Natural killer cell (primary cell): ENCODE measurements at regions not wholly inside any gene's neighbourhood (a gene's known extent, or its start where the extent isn't known, plus 50 kb on each side); places are given as distances from the start of the nearest gene placed in this dataset.

Experiments used
- ATAC-seq, 3 donors: fragments of 150-1000 bp in 2 of 3; fragments of 200-7000 bp in 1 of 3; cut with Tn5 transposase; 1 replicate in 1 of 3; 2 replicates in 2 of 3; pipeline ENCODE4 v1.10.0; 2021; ENCODE audit warnings: mild to moderate bottlenecking in 2 of 3, moderate library complexity in 2 of 3
- DNase-seq, 2 donors: peaks; one replicate each; pipeline versions ENCODE4 v3.0.0 to v3.0.0-alpha.2; 2013 to 2021; ENCODE audit warnings: mixed read lengths in 1 of 2
- H3K27ac ChIP-seq: one replicate; pipeline ENCODE4 v1.5.1; 2013; ENCODE audit warnings: mild to moderate bottlenecking, low read length
- H3K27me3 ChIP-seq: one replicate; pipeline ENCODE4 v1.6.1; 2013; ENCODE audit warnings: low read length; ENCODE audit not compliant: control insufficient read depth, insufficient read depth
- H3K36me3 ChIP-seq: one replicate; pipeline ENCODE4 v1.6.1; 2013; ENCODE audit warnings: low read length; ENCODE audit not compliant: control insufficient read depth, insufficient read depth
- H3K4me1 ChIP-seq: one replicate; pipeline ENCODE4 v1.6.1; 2013; ENCODE audit warnings: low read length; ENCODE audit not compliant: control insufficient read depth, insufficient read depth
- H3K4me3 ChIP-seq: one replicate; pipeline ENCODE4 v1.5.1; 2013; ENCODE audit warnings: low read length
- H3K9me3 ChIP-seq: one replicate; pipeline ENCODE4 v1.6.1; 2013; ENCODE audit warnings: low read length; ENCODE audit not compliant: control insufficient read depth, insufficient read depth
- H3K27ac Mint-ChIP-seq, 2 donors: one replicate each; pipeline ENCODE4 v1.8.0; 2022; ENCODE audit warnings: mild to moderate bottlenecking in 2 of 2, mixed read lengths in 2 of 2, moderate library complexity in 1 of 2
- H3K27me3 Mint-ChIP-seq, 2 donors: one replicate each; pipeline ENCODE4 v1.8.0; 2022; ENCODE audit warnings: low read depth in 2 of 2, mixed read lengths in 2 of 2
- H3K36me3 Mint-ChIP-seq: one replicate; pipeline ENCODE4 v1.8.0; 2022; ENCODE audit warnings: mixed read lengths
- H3K4me1 Mint-ChIP-seq, 2 donors: one replicate each; pipeline ENCODE4 v1.8.0; 2022; ENCODE audit warnings: mixed read lengths in 2 of 2
- H3K4me3 Mint-ChIP-seq: one replicate; pipeline ENCODE4 v1.8.0; 2022; ENCODE audit warnings: mild to moderate bottlenecking, moderate library complexity, mixed read lengths
- H3K9me3 Mint-ChIP-seq, 2 donors: one replicate each; pipeline ENCODE4 v1.8.0; 2022; ENCODE audit warnings: mixed read lengths in 2 of 2
- WGBS: methylation state at CpG from one replicate; pipeline ENCODE4 v1.1.7; 2013; ENCODE audit warnings: missing lambda C conversion rate; ENCODE audit not compliant: insufficient coverage; 5-methylcytosine and 5-hydroxymethylcytosine counted together
- intact Hi-C: fragments of 100-400 bp; cut with micrococcal nuclease; formaldehyde crosslinking; loops from one replicate; pipeline ENCODE4 v1.14.2; 2022
- TF ChIP-seq, protein P1 (sequence below): fragments of 200-600 bp; IDR thresholded peaks from one replicate; pipeline ENCODE4 v1.8.0; 2022; ENCODE audit warnings: antibody characterized with exemption

DNA sequence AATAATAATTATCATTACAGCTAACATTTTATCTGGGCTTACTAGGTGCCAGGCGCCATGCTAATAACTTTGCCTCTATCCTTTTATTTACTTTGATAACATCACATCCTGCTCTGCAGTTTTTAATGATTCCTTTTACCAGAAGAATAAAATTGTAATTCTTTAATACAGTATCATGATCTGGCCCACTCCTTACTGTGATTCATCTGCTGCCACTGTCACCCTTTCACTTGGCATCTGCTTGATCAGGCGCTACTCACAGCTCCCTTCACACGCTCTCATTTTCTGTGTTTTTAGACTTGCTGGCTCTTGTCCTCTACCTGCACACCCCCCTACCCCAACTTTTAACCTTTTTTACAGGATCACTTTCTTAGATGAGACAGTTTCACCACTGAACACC lies 167.5 kb downstream of the NTMT2 start:
- Mint-ChIP-seq H3K27ac (no peak overlapping the region), H3K36me3 (no peaks in the 10 kb centered on the region), H3K27me3 (peaks cover 6 to 8% of the 10 kb centered on the region in 2 donors), H3K4me1 (no peaks in the 10 kb centered on the region), H3K9me3 (no peaks in the 10 kb centered on the region), H3K4me3 (no peak overlapping the region)
- intact Hi-C loops, result no loop called here
- H3K27ac ChIP-seq, result no peak overlapping the region
- no peaks in the 10 kb centered on the region for H3K27me3 ChIP-seq
- no peaks in the 10 kb centered on the region for H3K4me1 ChIP-seq
- H3K36me3 ChIP-seq, result no peaks in the 10 kb centered on the region
- no peak for ATAC-seq
- WGBS, result 94% methylated on average over 3 of the region's 3 CpGs
- no peaks in the 10 kb centered on the region for H3K9me3 ChIP-seq
- no peak for DNase-seq
- TF ChIP-seq, protein P1, sequence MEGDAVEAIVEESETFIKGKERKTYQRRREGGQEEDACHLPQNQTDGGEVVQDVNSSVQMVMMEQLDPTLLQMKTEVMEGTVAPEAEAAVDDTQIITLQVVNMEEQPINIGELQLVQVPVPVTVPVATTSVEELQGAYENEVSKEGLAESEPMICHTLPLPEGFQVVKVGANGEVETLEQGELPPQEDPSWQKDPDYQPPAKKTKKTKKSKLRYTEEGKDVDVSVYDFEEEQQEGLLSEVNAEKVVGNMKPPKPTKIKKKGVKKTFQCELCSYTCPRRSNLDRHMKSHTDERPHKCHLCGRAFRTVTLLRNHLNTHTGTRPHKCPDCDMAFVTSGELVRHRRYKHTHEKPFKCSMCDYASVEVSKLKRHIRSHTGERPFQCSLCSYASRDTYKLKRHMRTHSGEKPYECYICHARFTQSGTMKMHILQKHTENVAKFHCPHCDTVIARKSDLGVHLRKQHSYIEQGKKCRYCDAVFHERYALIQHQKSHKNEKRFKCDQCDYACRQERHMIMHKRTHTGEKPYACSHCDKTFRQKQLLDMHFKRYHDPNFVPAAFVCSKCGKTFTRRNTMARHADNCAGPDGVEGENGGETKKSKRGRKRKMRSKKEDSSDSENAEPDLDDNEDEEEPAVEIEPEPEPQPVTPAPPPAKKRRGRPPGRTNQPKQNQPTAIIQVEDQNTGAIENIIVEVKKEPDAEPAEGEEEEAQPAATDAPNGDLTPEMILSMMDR, result no peak
- H3K4me3 ChIP-seq, result no peak overlapping the region

- H3K27ac ChIP-seq, result no peak overlapping the region
- no peaks in the 10 kb centered on the region for H3K9me3 Mint-ChIP-seq
- no peaks in the 10 kb centered on the region for H3K4me1 ChIP-seq
- H3K36me3 Mint-ChIP-seq, result no peaks in the 10 kb centered on the region
- no peaks in the 10 kb centered on the region for H3K9me3 ChIP-seq
- H3K36me3 ChIP-seq, result no peaks in the 10 kb centered on the region
- no peak overlapping the region for H3K4me3 ChIP-seq
- H3K27me3 ChIP-seq, result no peaks in the 10 kb centered on the region
- WGBS, result 88% methylated on average over 5 of the region's 5 CpGs
- DNase-seq (no peak), ATAC-seq (no peak)
- H3K27ac Mint-ChIP-seq, result no peak overlapping the region
- H3K4me1 Mint-ChIP-seq, result no peaks in the 10 kb centered on the region
- peaks cover 6 to 11% of the 10 kb centered on the region in 2 donors for H3K27me3 Mint-ChIP-seq
- TF ChIP-seq, protein P1, result no peak
- intact Hi-C loops, result no loop called here
- H3K4me3 Mint-ChIP-seq, result no peak overlapping the region
These were observed 170.5 kb downstream of the NTMT2 start for GRCh38 chr1:170316270-170316669.

- 60% methylated on average over 1 of the region's 1 CpG for WGBS
These were observed 172.4 kb downstream of the NTMT2 start for GRCh38 chr1:170318141-170318540.

DNA sequence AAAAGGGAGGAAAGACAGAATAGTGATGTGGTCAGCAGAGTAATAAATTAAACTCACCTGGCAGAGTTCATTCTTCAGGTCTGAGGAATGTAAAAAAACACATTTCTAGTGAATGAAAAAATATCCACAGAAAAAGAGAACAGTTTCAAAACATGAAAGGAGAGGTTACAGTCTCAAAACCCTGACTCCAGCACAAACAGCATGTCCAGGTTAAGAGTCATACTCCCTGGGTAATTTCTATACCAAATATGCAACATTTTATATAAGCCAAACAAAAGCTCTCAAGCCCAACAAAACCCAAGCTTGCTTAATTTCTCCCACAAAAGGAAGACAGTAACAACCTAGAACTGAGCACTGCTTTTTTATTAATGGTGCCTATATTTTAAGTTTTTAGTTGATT lies 173.0 kb downstream of the NTMT2 start:
- H3K4me3 ChIP-seq, result no peak overlapping the region
- TF ChIP-seq, protein P1, result no peak
- H3K27me3 ChIP-seq, result no peaks in the 10 kb centered on the region
- DNase-seq (no peak), ATAC-seq (no peak)
- H3K27ac ChIP-seq, result no peak overlapping the region
- Mint-ChIP-seq H3K27me3 (peaks cover 8 to 10% of the 10 kb centered on the region in 2 donors), H3K9me3 (no peaks in the 10 kb centered on the region), H3K27ac (no peak overlapping the region), H3K36me3 (no peaks in the 10 kb centered on the region), H3K4me3 (no peak overlapping the region), H3K4me1 (no peaks in the 10 kb centered on the region)
- intact Hi-C loops, result no loop called here
- H3K4me1 ChIP-seq, result no peaks in the 10 kb centered on the region
- no peaks in the 10 kb centered on the region for H3K36me3 ChIP-seq
- no peaks in the 10 kb centered on the region for H3K9me3 ChIP-seq

More at GRCh38 chr1:170318141-170318540, 172.4 kb downstream of the NTMT2 start:
- H3K36me3 ChIP-seq, result no peaks in the 10 kb centered on the region
- Mint-ChIP-seq H3K9me3 (no peaks in the 10 kb centered on the region), H3K4me3 (no peak overlapping the region), H3K27ac (no peak overlapping the region), H3K4me1 (no peaks in the 10 kb centered on the region), H3K36me3 (no peaks in the 10 kb centered on the region), H3K27me3 (peaks cover 13% of the 10 kb centered on the region in 2 donors)
- H3K27ac ChIP-seq, result no peak overlapping the region
- no peaks in the 10 kb centered on the region for H3K9me3 ChIP-seq
- intact Hi-C loops, result no loop called here
- H3K4me3 ChIP-seq, result no peak overlapping the region
- H3K4me1 ChIP-seq, result no peaks in the 10 kb centered on the region
- H3K27me3 ChIP-seq, result no peaks in the 10 kb centered on the region
- DNase-seq, result no peak
- TF ChIP-seq, protein P1, result no peak
- no peak for ATAC-seq
